Inflammatory macrophage treated with lipopolysaccharide for 4 hours (primary cell): ENCODE measurements at regions not wholly inside any gene's neighbourhood (a gene's known extent, or its start where the extent isn't known, plus 50 kb on each side); places are given as distances from the start of the nearest gene placed in this dataset.
"Not testable (repeated sequence)": the region's sequence is repeated elsewhere in the genome, so short reads cannot be mapped to it uniquely, and the experiment has no call there.

Experiments used
- DNase-seq: peaks from one replicate; pipeline ENCODE4 v3.0.0-alpha.2; 2020

DNA sequence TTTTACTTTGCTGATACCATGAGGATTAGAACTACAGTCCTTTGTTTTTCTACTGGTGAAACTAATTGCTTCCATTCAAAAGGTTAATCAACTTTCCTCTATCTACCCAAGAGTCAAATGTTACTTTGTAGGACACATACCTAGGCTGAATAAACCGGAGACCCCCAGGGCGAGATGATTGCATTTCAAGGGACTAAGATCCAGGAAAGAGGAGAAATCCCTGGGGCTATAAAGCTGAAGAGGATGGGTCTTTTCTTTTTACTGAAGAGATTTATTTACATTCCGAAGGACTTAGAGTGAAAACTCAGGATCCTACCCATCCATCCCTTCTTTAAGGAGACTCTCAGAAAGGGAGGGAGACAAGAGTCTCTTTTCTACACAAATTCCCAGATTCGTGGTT is 331.9 kb downstream of the CDH19 start:
- no peak for DNase-seq

DNA sequence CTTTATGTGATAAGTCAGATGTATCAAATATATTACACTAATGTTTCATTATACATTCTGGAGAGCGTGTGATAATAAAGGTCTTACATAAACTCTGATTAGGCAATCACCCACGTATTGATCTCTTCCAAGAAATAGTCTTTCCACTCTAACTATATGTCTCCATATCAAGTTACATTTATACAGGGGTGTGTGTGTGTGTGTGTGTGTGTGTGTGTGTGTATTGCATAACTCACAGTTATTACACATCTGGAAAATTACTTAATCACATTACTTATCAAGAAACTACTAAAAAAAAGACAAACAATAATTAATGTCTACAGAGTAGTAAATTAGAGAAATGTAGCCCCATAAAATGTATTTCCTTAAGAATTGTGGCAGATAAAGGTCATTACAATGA is 339.8 kb downstream of the CDH19 start:
- no peak for DNase-seq

DNA sequence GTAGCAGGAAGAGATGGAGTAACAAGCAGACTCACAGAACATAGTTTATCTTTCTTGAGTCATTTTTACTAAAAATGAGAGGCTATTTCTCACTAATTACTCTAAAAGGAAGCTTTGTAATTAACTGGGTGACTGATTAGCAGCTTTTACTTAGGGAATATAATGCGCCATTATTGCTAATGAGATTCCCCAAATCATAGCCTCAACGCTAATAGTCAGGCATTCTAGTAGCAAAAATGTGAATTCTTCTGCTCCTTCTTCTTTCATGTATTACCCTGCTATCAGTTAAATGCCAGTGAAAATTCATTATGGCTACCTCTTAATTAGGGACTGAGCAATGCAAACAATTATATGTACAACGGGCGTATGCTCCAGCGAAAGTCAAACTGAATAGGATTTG is 349.8 kb downstream of the CDH19 start:
- no peak for DNase-seq

DNA sequence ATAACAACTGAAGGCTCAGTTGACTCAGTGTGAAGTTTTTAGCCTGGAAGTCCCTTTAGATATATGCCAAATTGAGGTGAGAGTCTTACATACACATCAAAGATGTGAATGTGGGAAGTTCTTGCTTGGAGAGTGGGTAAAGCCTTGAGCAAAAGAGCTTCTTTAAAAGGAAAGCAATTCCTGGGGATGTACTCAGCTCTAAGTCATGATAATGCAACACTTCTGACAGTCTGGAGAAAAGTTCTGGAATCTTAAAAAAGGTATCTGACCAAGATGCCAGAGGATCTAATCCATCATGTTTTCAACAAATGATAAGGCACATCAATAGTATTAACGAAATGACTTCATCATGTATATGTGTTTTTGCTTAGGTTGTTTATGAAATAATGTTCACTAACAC is 351.2 kb downstream of the CDH19 start:
- no peak for DNase-seq

DNA sequence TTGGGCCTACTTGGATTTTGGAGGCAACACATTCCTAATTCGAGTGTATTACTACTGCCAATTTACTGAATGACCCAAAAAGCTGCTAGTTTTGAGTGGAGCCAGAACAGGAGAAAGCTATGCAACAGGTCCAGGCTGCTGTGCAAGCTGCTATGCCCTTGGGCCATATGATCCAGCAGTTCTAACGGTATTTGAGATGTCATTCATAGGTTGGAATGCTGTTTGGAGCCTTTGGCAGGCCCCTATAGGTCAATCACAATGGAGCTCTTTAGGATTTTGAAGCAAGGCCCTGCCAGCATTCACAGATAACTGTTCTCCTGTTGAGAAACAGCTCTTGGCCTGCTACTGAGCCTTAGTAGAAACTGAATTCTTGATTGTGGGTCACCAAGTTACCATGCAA is 368.7 kb downstream of the CDH19 start:
- DNase-seq: no peak

DNA sequence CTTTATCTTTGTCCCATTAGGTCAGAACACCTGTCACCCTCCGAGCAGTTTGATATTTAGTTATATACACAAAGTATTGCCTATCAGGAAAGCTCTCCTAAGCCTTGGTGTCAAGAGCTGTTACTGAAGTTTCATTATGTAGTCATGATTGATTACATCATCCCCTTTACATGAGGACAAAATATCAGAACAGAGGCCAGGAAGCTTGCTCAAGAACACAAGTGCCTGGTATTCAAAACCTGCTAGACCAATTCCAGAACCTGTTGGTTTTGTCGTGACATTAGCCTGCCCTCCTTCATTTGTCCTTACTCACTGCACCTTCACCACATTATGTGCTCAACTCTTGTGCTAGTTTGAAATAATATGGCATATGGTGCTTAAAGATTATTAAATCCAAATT is 377.1 kb downstream of the CDH19 start:
- DNase-seq: no peak

DNA sequence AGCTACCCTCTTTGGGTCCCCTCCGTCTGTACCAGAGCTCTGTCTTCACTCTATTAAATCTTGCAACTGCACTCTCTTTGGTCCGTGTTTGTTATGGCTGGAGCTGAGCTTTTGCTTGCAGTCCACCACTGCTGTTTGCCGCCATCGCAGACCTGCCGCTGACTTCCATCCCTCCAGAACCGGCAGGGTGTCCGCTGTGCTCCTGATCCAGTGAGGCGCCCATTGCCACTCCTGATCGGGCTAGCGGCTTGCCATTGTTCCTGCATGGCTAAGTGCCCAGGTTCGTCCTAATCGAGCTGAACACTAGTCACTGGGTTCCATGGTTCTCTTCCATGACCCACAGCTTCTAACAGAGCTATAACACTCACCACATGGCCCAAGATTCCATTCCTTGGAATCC is 380.6 kb downstream of the CDH19 start:
- DNase-seq: not testable (repeated sequence)

DNA sequence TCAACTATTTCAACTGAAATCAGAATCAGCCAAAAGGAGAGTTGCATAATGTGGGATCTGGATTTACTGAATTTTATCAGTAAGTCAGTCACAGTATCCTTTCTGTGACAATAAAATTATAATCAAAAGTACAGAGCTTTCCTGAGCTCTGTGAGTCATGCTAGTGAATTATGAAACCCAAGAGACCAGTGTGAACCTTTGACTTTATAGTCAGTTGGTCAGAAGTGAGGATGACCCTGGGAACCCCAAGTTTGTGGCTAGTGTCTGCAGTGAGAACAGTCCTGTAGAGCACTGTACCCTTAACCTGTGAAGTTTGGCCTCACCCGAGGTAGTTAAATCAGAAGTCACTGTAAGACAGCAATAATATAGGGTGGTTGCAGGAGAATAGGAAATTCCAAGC is 381.7 kb downstream of the CDH19 start:
- no peak for DNase-seq

DNA sequence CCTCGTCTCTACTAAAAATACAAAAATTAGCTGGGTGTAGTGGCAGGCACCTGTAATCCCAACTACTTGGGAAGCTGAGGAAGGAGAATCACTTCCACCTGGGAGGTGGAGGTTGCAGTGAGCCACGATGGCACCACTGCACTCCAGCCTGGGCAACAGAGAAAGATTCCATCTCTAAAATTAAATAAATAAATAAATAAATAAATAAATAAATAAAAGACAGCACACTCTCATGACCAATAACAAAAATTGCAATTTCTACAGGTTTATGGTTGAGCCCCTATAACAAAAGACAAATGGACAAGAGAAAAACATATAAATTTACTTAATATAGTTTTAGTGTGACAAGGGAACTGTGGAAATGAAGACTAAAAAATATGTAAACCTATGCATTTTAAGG is 384.1 kb downstream of the CDH19 start:
- no peak for DNase-seq

DNA sequence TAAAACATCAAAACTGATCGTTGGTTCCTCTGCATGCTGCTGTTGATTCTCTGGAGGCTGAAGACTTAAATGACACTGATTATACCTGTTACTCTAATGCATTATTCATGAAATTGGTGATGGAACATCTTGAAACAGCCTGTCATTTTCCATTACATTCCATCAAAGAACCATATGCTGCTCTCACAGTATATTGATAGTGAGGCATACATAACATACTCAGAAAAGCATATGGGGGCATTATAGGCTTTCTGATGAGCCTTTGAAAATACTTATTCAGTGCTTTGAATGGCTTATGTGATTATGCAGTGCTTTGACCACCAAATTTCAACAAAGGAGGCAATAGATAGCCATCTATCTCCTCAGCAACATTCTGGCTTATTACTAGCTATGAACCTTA is 392.1 kb downstream of the CDH19 start:
- no peak for DNase-seq

DNA sequence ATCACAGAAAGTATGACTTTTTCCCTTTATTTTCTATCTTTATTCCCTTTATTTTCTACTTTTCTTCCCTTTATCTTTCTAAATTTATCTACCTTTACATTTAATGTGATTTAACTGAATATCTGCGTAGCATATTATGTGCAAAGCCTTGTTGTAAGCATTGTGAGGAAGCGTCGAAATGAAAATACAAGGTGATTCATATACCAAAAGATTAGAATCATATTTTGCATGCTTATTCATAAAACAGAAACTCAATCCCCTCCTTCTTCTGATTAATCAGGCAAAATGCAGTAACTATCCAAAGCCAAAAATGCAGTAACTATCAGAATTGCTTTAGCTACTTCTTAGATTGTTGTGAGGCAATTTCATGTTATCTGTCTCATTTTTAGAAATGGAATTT is 393.0 kb downstream of the CDH19 start:
- no peak for DNase-seq

DNA sequence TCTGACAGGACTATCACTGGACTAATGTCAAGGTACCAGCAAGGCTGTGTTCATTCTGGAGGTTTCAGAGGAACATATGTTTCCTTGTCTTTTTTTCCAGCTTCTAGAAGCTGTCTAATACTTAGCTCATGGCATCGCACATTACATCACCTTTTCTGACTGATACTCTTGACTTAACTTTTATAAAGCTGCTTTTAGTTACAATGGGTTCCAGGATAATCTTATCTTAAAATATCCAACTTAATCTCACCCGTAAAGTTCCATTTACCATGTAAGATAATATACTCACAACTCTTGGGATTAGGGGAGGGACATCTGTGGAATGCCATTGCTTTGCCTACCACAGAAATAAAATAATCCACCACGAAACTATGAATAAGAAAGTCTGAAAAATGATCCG is 394.2 kb downstream of the CDH19 start:
- DNase-seq: no peak

DNA sequence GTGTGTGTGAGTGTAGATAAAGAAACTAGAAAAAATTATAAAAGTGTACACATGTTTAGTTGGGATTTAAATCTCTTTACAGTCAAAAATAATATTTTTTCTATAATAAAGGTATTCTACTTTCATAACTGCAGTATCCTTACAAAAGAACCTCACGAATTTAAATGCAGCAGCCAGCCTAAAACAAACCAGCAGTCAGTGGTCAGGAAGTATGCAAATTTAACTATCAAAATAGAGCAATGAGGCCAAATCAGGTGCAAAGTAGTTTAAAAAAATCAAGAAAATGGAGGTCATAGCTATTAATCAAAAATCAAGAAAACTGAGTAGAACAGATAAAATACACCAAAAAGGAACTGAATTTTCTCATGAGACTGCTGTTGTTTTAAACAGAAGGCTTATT is 407.1 kb downstream of the CDH19 start:
- DNase-seq: no peak

DNA sequence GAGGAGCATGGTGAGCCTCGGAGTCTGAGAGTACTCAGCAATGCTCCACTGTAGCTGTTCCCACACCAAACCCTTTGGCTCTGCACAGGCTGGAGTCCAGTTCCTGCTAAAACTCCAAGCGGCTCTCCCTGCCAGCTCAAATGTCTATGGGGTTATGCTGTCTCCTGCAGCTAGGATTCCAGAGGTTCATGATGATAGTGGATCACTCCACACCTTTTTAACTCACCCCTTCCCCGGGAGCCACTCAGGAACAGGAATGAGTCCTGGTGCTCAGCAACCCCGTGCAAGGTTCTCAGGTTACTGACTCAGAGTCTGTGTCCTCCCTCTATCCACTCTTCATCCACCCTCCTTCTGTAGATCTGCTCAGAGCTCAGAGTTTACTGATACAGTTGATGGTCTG is 410.0 kb downstream of the CDH19 start:
- DNase-seq: no peak

DNA sequence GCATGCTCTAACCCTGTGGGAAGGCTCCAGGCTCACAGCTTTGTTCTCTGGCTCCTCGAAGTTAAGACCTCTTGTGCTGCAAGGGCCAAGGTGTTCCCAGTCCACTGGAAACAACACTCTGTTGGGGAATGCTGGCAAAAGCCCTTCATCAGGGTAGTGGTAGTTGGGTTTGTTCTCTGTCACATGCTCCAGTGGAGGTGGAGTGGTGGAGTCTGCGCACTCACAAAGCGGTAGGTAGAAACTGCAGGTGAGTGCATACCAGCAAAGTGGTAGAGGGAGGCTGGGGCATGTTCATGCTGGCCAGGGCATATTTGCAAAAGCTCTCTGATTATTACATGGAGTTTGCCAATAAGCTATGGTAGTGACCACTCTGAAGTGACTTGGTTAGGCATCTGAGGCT is 410.5 kb downstream of the CDH19 start:
- no peak for DNase-seq

DNA sequence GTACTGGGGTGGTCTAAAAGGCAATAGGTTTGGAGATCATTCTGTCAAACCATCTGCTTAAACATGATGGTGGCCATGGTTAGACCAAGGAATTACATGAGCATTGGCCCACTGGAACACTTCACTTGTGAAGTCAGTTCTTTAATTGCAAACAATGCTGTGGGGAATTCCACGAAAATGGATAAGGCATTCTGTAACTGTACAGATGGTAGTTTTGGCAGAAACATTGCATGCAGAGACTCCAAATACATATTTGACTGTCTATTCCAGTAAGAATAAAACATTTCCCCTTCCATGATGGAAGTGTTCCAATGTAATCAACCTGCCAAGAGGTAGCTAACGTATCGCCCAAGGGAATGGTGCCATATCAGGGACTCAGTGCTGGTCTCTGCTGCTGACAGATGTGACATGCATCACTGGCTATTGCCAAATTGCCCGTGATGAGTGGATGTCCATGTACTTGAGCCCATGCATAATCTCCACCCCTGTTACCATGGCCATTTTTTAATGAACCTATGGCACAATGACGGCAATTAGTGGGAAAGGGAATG is 417.9 kb downstream of the CDH7 start:
- no peak for DNase-seq

DNA sequence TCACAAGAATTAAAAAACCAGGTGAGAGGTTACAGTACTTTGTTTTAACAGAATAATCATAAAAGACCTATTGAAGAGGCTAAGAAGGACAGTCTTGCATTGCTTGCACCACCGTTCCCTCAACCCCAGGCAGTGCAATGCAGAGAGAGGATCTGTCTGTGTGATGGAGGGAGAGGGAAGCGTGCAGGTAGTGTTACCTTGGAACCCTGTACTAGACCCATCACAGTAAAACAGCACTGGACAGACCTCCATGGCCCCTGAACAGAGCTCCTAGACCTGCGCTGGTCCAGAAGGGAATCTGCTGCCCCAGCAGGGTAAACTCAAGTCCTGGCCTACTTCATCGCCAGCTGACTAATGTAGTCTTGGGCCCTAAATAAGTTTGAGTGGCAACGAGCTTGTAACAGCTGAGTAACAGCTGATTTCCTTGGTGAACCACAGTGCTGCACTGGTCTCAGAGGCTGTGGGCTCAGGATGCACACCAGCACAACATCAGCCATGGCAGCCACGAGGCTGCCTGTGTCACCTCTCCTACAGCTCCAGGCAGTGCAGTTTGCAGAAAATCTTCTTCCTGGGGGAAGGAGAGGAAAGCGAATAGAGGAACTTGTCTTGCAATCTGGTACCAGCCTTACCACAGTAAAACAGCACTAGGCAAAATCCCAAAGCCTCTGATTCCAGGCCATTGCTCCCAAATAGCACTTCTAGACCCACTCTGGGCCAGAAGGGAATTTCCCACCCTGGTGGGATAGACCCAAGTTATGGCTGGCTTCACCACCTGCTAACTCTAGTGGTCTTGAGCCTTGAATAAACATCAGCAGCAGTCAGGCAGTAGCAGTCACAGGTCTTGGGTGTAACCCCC is 417.2 kb downstream of the CDH7 start:
- DNase-seq: no peak

DNA sequence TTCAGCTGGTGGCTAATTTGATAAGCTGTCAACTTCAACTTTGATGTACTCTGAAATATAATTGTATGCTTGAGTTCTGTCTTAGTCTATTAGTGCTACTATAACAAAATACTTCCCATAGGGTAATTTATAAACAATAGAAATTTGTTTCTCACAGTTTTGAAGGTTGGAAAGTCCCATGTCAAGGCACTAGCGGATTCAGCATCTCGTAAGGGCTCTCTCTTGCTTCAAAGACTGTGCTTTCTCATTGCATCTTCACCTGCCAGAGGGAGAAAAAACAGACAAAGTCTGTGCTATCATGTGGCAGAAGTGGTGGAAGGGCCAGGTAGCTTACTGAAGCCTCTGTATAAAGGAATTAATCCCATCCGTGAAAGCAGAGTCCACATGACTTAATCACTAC is 409.2 kb downstream of the CDH7 start:
- no peak for DNase-seq

DNA sequence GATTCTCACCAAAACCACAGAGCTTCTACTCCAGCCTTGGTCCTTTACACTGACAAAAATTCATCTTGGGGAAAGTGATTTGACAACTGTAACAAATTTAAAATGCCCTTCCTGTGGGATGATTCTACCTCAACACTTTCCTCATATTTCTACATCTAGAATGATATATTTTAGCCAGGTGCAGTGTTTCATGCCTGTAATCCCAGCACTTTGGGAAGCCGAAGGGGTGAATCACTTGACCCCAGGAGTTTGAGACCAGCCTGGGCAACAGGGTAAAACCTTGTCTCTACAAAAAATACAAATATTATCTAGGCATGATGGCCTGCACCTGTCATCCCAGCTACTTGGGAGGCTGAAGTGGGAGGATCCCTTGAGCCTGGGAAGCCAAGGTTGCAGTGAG is 408.6 kb downstream of the CDH7 start:
- no peak for DNase-seq

DNA sequence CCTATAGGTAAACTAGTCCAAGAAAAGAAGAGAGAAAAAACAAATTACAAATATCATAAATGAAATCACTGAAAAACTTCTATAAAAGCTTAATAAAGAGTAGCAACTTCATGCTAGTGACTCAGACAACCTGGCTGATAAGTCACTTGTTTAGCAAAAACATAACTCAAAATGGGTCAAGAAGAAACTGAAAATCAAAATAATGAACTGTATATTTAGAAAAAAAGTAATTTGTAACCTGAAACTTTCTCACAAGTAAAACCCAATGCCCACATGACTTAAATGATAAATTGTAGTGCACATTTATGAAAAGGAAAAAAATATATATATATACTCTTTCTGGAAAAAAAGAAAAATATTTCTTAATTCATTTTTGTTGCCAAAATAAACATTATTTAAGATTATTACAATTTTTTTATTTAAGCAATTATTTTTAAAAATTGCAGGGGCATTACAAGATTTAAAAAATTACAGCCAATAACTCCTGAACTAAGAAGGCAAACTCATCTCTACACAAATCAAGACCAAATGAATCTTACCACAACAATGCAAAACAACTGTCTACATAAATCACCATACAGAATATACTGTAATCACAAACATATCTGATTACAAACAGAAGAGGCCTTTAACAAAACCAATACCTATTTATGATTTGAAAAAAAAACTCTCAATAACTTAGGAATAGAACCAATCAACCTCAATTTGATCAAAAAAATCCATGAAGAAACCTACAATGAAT is 406.3 kb downstream of the CDH7 start:
- DNase-seq: no peak

DNA sequence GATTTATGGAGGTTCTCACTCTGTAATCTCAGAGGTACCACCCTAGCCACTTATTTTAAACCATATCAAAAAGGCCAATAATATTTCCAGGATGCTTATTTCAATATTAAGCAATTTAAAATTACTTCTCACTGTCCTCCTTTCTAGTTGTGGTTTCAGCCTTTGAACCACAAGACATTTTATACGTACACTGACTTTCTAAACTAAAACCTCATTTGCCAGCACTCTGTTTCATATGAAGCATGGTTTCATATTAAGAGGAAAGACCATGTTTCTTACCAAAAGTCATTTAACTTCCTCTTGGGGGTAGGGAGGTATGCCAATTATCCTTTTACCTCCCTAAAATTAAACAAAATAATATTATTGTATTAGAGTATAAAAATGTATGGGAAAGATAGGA is 399.8 kb downstream of the CDH7 start:
- DNase-seq: no peak

DNA sequence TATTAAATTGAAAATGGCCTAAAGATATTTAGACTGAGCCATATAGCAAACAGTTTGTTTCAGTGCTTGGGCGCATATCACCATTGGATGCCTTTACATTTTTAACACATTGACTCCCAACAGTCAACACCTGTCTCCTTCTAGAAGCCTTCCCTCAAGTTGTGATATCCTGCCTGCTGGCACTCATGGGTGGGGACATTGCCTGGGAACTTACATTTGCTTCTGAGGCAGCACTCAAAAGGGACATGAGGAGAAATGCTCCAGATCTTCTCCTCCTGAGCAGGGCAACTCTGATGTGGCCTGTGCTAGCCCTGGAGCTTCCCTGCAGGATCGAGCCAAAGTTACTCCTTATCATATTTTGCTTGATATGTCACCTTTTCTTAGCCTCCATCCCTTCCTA is 392.2 kb downstream of the CDH7 start:
- no peak for DNase-seq

DNA sequence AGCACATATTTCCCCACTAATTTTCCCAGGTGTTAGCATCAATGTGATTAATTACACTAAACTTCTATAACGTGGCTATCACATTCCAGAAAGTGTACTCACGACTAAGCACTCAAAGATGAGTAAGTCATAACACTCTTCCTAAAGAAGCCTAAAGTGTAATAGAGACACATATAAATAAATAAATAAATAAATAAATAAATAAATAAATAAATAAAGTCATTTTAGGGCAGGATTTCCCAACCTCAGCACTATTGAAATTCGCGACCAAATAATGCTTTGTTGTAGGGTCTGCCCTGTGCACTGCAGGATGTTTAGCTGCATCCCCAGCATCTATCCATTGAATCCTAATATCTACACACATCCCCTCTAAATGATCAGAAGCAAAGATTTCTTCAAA is 390.9 kb downstream of the CDH7 start:
- no peak for DNase-seq

DNA sequence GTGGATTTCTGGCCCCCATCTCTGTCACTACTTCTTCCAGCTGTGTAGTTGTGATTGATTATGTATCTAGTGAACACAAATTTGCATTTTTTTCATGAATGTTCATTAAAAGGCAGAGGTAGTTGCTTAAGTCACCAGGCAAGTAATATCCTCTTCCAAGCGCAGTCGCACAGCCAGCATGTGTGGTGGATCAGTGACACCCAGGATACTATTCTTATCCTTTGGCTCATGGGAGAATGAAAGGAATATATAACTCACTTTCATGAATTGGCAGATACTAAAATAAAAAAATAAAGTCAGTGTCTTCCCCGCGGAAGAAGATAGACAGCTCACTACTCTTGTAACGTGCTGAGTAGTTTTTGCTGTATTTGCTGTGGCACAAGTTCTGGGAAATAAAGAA is 387.8 kb downstream of the CDH7 start:
- no peak for DNase-seq
